ENCODE measurements at regions not wholly inside any gene's neighbourhood (a gene's known extent, or its start where the extent isn't known, plus 50 kb on each side); places are given as distances from the start of the nearest gene placed in this dataset.

- TF ChIP-seq, protein P1, sequence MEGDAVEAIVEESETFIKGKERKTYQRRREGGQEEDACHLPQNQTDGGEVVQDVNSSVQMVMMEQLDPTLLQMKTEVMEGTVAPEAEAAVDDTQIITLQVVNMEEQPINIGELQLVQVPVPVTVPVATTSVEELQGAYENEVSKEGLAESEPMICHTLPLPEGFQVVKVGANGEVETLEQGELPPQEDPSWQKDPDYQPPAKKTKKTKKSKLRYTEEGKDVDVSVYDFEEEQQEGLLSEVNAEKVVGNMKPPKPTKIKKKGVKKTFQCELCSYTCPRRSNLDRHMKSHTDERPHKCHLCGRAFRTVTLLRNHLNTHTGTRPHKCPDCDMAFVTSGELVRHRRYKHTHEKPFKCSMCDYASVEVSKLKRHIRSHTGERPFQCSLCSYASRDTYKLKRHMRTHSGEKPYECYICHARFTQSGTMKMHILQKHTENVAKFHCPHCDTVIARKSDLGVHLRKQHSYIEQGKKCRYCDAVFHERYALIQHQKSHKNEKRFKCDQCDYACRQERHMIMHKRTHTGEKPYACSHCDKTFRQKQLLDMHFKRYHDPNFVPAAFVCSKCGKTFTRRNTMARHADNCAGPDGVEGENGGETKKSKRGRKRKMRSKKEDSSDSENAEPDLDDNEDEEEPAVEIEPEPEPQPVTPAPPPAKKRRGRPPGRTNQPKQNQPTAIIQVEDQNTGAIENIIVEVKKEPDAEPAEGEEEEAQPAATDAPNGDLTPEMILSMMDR (IDR thresholded peaks at IDR 0.05): no peak
Observed at GRCh38 chr2:216947055-216947454, 87.2 kb upstream of the TNP1 start.

GRCh38 chr2:216944733-216945132 is 84.9 kb upstream of the TNP1 start:
- TF ChIP-seq, protein P1 (IDR thresholded peaks at IDR 0.05): no peak

DNA sequence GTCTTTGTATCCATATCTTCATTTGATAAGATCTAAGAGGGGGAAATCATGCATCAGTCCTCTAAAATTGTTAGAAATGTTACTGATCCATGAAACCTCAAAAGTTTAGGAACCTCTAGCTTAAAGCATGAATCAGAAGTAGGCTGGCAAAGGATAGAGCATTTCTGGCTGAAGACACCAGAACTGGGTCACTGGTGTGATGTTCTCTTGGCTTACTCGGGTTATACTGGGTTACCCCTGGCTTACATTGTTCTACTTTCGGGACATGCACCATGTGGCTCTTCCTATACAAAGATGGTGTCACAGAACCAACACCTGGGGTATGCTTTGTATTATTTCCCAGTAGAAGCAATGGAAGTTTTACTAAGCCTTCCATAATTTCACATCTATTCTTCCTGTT is 83.2 kb upstream of the TNP1 start:
- TF ChIP-seq, protein P1 (IDR thresholded peaks at IDR 0.05): no peak

DNA sequence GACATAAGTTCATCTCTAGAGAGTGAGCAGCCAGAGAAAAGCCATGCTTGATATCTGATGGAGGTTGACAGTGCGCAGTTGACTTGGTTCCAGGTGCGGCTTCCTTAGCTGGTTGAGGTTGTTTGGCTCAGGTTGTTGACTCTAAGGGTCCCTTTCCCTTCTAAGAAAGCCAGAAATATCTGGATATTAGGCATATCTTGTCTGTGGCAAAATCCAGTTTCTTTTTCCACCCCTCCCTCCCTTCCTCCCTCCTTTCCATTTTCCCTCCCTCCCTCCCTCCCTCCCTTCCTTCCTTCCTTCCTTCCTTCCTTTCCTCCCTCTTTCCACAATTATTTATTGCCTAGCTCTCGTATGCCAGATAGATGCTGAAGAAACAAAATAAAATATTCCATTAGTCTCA is 82.6 kb upstream of the TNP1 start:
- TF ChIP-seq, protein P1 (IDR thresholded peaks at IDR 0.05): no peak

DNA sequence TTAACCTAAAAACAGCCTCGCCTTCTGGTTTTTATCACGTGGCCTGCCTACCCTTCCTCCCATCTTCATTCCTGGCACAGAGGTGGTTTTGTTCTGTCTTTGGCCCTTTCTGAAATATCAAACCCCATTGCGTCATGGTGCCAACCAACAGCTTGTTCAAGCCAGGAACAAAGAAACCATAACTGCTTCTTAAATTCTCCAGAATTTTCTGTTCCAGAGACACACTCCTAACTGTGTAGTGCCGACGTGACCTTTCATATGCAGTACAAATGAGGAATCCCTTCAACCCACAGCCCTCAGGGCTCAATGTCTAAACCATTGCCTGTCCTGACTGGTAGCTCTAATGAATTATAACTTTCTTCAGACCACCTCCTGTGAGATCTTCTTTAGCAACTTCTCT is 82.2 kb upstream of the TNP1 start:
- TF ChIP-seq, protein P1 (IDR thresholded peaks at IDR 0.05): no peak

DNA sequence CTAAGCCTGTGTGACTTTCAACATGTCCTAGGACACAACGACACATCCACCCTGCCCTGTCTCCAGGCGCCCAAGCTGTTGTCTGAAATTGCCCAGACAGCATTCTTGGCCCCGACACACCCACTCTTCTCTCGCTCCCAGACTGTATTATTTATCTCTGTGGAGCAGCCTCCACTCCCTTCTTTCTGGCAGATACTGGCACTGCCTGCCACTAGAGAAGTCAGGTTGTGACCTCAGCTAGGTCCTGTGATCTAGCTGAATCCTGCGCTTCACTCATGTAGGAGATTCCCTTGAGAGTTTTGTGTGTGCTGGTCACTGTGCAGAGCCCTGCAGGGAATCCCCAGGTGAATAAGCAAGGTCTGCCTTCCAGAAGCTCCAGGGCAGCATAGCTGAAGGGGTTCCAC is 77.1 kb upstream of the TNP1 start:
- TF ChIP-seq, protein P1 (IDR thresholded peaks at IDR 0.05): no peak

DNA sequence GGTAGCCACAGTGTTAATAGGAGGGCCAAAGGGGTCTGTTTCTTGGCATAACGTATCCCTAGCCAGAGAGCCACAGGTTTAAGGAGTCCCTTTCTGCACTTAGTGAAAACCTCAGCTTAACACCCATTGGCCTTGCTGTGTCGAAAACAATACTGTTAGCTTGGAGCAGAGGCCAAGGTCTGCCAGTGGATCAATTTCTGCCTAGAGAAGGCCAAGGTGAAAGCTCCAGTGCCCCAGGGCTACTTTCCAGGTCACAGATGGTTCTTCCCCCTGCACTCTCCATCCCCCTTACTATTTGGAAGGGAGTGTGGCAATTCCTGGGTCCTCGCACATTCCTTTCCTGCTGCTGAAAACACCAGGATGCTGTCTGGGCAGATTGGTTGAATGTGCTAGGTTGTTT is 74.8 kb upstream of the TNP1 start:
- TF ChIP-seq, protein P1 (IDR thresholded peaks at IDR 0.05): no peak

GRCh38 chr2:216934151-216934550 is 74.3 kb upstream of the TNP1 start:
- TF ChIP-seq, protein P1 (IDR thresholded peaks at IDR 0.05): no peak
